ENCODE measurements at regions not wholly inside any gene's neighbourhood (a gene's known extent, or its start where the extent isn't known, plus 50 kb on each side); places are given as distances from the start of the nearest gene placed in this dataset.

DNA sequence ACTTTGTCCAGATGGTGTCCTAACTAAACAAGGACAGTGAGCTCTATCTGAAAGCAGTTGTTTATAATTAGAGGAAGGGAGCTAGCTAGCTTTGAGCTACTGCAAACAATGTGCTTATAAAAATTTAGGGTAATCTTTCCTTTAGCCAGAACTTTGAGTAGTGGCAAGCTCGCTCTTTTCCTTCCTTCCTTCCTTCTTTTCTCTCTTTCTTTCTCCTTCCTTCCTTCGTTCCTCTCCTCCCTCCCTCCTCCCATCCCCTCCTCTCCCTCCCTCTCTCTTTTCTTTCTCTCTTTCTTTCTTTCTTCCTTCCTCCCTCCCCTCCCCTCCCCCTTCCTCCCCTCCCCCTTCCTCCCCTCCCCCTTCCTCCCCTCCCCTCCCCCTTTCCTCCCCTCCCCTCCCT lies 520.1 kb downstream of the INHBA start:
- Histone ChIP-seq H3K9me3 (replicated peaks; ENCODE audit: control insufficient read depth, low read depth, low read length) (no peaks in the 10 kb centered on the region), H3K27ac (ENCODE audit: low read length) (no peak overlapping the region), H3K36me3 (ENCODE audit: control insufficient read depth, insufficient read depth, low read length) (no peaks in the 10 kb centered on the region), H3K4me3 (ENCODE audit: low read length) (no peak overlapping the region), H3K27me3 (ENCODE audit: control insufficient read depth, insufficient read depth, low read length) (no peaks in the 10 kb centered on the region), H3K4me1 (ENCODE audit: control insufficient read depth, insufficient read depth, low read length) (no peaks in the 10 kb centered on the region)
- no peak for DNase-seq
- WGBS (ENCODE audit: insufficient coverage) = 80% methylated on average over 1 of the region's 2 CpGs

GRCh38 chr7:41175435-41175834 lies 527.5 kb downstream of the INHBA start:
- no peak for DNase-seq
- WGBS (ENCODE audit: insufficient coverage) = 91% methylated on average over 8 of the region's 8 CpGs

GRCh38 chr7:41174521-41174920 lies 528.4 kb downstream of the INHBA start:
- H3K27me3 ChIP-seq (ENCODE audit: control insufficient read depth, insufficient read depth, low read length) = no peaks in the 10 kb centered on the region
- DNase-seq = no peak
- H3K4me3 ChIP-seq (ENCODE audit: low read length) = no peak overlapping the region
- no peaks in the 10 kb centered on the region for H3K9me3 ChIP-seq (replicated peaks; ENCODE audit: control insufficient read depth, low read depth, low read length)
- no peaks in the 10 kb centered on the region for H3K36me3 ChIP-seq (ENCODE audit: control insufficient read depth, insufficient read depth, low read length)
- no peak overlapping the region for H3K27ac ChIP-seq (ENCODE audit: low read length)
- no CpG with 5 or more reads among the region's 2 CpGs for WGBS (ENCODE audit: insufficient coverage)
- no peaks in the 10 kb centered on the region for H3K4me1 ChIP-seq (ENCODE audit: control insufficient read depth, insufficient read depth, low read length)

More at GRCh38 chr7:41175435-41175834, 527.5 kb downstream of the INHBA start:
- H3K4me3 ChIP-seq (ENCODE audit: low read length) = no peak overlapping the region
- no peaks in the 10 kb centered on the region for H3K4me1 ChIP-seq (ENCODE audit: control insufficient read depth, insufficient read depth, low read length)
- no peaks in the 10 kb centered on the region for H3K36me3 ChIP-seq (ENCODE audit: control insufficient read depth, insufficient read depth, low read length)
- no peaks in the 10 kb centered on the region for H3K27me3 ChIP-seq (ENCODE audit: control insufficient read depth, insufficient read depth, low read length)
- no peaks in the 10 kb centered on the region for H3K9me3 ChIP-seq (replicated peaks; ENCODE audit: control insufficient read depth, low read depth, low read length)
- H3K27ac ChIP-seq (ENCODE audit: low read length) = no peak overlapping the region

DNA sequence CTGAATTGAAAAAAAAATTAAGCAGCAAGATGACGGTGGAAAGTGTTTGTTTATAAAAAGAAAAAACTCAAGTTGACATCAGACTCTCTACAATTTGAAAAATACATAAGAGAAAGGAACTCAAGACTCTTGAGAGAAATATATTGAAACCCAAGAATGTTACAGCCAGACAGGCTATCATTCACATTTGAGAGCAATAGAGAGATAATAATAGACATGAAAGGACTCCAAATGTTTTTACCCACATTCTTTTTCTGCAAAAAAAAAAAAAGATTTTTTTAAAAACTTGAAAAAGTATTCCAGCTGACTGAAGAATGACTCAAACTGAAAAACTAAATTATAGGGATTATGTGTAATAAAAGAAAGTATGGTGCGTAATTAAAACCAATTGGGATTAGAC lies 532.4 kb downstream of the INHBA start:
- no peak overlapping the region for H3K4me3 ChIP-seq (ENCODE audit: low read length)
- H3K36me3 ChIP-seq (ENCODE audit: control insufficient read depth, insufficient read depth, low read length) = no peaks in the 10 kb centered on the region
- no peaks in the 10 kb centered on the region for H3K4me1 ChIP-seq (ENCODE audit: control insufficient read depth, insufficient read depth, low read length)
- H3K9me3 ChIP-seq (replicated peaks; ENCODE audit: control insufficient read depth, low read depth, low read length) = no peaks in the 10 kb centered on the region
- no peak overlapping the region for H3K27ac ChIP-seq (ENCODE audit: low read length)
- DNase-seq = no peak
- WGBS (ENCODE audit: insufficient coverage) = no CpG with 5 or more reads among the region's 2 CpGs
- no peaks in the 10 kb centered on the region for H3K27me3 ChIP-seq (ENCODE audit: control insufficient read depth, insufficient read depth, low read length)

- 87% methylated on average over 6 of the region's 6 CpGs for WGBS (ENCODE audit: insufficient coverage)
- no peaks in the 10 kb centered on the region for H3K36me3 ChIP-seq (ENCODE audit: control insufficient read depth, insufficient read depth, low read length)
- DNase-seq = no peak
- H3K4me3 ChIP-seq (ENCODE audit: low read length) = no peak overlapping the region
- H3K27ac ChIP-seq (ENCODE audit: low read length) = no peak overlapping the region
- no peaks in the 10 kb centered on the region for H3K9me3 ChIP-seq (replicated peaks; ENCODE audit: control insufficient read depth, low read depth, low read length)
- no peaks in the 10 kb centered on the region for H3K4me1 ChIP-seq (ENCODE audit: control insufficient read depth, insufficient read depth, low read length)
- H3K27me3 ChIP-seq (ENCODE audit: control insufficient read depth, insufficient read depth, low read length) = no peaks in the 10 kb centered on the region
Measured at GRCh38 chr7:41169317-41169716, 533.6 kb downstream of the INHBA start.

GRCh38 chr7:41167836-41168235 lies 535.1 kb downstream of the INHBA start:
- Histone ChIP-seq H3K4me1 (ENCODE audit: control insufficient read depth, insufficient read depth, low read length) (no peaks in the 10 kb centered on the region), H3K4me3 (ENCODE audit: low read length) (no peak overlapping the region), H3K36me3 (ENCODE audit: control insufficient read depth, insufficient read depth, low read length) (no peaks in the 10 kb centered on the region), H3K9me3 (replicated peaks; ENCODE audit: control insufficient read depth, low read depth, low read length) (no peaks in the 10 kb centered on the region), H3K27ac (ENCODE audit: low read length) (no peak overlapping the region), H3K27me3 (ENCODE audit: control insufficient read depth, insufficient read depth, low read length) (no peaks in the 10 kb centered on the region)
- no CpG with 5 or more reads among the region's 2 CpGs for WGBS (ENCODE audit: insufficient coverage)
- no peak for DNase-seq

- Histone ChIP-seq H3K9me3 (replicated peaks; ENCODE audit: control insufficient read depth, low read depth, low read length) (no peaks in the 10 kb centered on the region), H3K36me3 (ENCODE audit: control insufficient read depth, insufficient read depth, low read length) (no peaks in the 10 kb centered on the region), H3K27me3 (ENCODE audit: control insufficient read depth, insufficient read depth, low read length) (no peaks in the 10 kb centered on the region), H3K4me1 (ENCODE audit: control insufficient read depth, insufficient read depth, low read length) (no peaks in the 10 kb centered on the region), H3K4me3 (ENCODE audit: low read length) (no peak overlapping the region), H3K27ac (ENCODE audit: low read length) (no peak overlapping the region)
- DNase-seq = no peak
- no CpG with 5 or more reads among the region's 2 CpGs for WGBS (ENCODE audit: insufficient coverage)
Measured at GRCh38 chr7:41164440-41164839, 538.5 kb downstream of the INHBA start.

DNA sequence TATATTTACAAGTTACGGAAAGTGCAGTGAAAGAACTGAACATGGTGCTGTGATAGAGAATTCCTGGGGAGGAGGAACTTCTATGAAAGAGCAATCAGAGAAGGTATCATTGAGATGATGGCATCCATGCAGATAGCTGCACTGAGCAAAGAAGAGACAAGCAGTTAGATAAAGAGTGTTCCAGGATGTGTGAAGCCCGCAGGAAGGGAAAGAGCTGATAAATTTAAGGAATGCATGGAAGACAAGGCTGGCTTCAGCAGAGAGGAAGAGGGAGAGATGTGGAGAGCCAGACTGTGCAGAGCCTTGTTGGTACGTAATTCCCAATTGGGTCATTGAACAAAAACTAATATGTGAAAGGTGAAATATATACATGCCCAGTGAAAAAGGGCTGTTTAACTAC lies 538.9 kb downstream of the INHBA start:
- no peak overlapping the region for H3K27ac ChIP-seq (ENCODE audit: low read length)
- no peak for DNase-seq
- H3K27me3 ChIP-seq (ENCODE audit: control insufficient read depth, insufficient read depth, low read length) = no peaks in the 10 kb centered on the region
- no peaks in the 10 kb centered on the region for H3K4me1 ChIP-seq (ENCODE audit: control insufficient read depth, insufficient read depth, low read length)
- no peaks in the 10 kb centered on the region for H3K9me3 ChIP-seq (replicated peaks; ENCODE audit: control insufficient read depth, low read depth, low read length)
- no peaks in the 10 kb centered on the region for H3K36me3 ChIP-seq (ENCODE audit: control insufficient read depth, insufficient read depth, low read length)
- WGBS (ENCODE audit: insufficient coverage) = 64% methylated on average over 2 of the region's 3 CpGs
- no peak overlapping the region for H3K4me3 ChIP-seq (ENCODE audit: low read length)

DNA sequence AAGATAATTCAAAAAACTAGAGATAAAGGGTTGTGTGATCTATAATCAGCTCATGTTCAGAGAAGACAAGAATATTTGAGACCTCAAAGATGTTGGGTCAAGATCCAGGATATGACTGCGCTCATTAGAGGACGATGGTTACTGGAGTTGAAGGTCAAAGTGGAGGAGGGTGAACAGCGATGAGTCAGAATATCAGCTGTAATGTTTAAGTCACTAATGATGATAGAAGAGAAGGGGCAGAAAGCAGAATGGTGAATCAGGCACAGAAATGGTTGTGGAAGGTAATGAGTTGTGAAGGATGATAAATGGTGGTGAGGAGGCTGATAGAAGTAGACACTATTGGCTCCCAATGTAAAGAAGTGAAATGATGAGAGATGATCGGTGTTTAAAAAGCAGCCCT lies 540.3 kb downstream of the INHBA start:
- DNase-seq = no peak
- no peak overlapping the region for H3K4me3 ChIP-seq (ENCODE audit: low read length)
- H3K27ac ChIP-seq (ENCODE audit: low read length) = no peak overlapping the region
- H3K36me3 ChIP-seq (ENCODE audit: control insufficient read depth, insufficient read depth, low read length) = no peaks in the 10 kb centered on the region
- 96% methylated on average over 4 of the region's 4 CpGs for WGBS (ENCODE audit: insufficient coverage)
- H3K4me1 ChIP-seq (ENCODE audit: control insufficient read depth, insufficient read depth, low read length) = no peaks in the 10 kb centered on the region
- no peaks in the 10 kb centered on the region for H3K27me3 ChIP-seq (ENCODE audit: control insufficient read depth, insufficient read depth, low read length)
- H3K9me3 ChIP-seq (replicated peaks; ENCODE audit: control insufficient read depth, low read depth, low read length) = no peaks in the 10 kb centered on the region

- H3K9me3 ChIP-seq (replicated peaks; ENCODE audit: control insufficient read depth, low read depth, low read length) = no peaks in the 10 kb centered on the region
- no peaks in the 10 kb centered on the region for H3K4me1 ChIP-seq (ENCODE audit: control insufficient read depth, insufficient read depth, low read length)
- no peak overlapping the region for H3K27ac ChIP-seq (ENCODE audit: low read length)
- WGBS (ENCODE audit: insufficient coverage) = 80% methylated on average over 1 of the region's 4 CpGs
- no peak overlapping the region for H3K4me3 ChIP-seq (ENCODE audit: low read length)
- DNase-seq = no peak
- no peaks in the 10 kb centered on the region for H3K36me3 ChIP-seq (ENCODE audit: control insufficient read depth, insufficient read depth, low read length)
- H3K27me3 ChIP-seq (ENCODE audit: control insufficient read depth, insufficient read depth, low read length) = no peaks in the 10 kb centered on the region
Measured at GRCh38 chr7:41161041-41161587, 541.8 kb downstream of the INHBA start.

- H3K27ac ChIP-seq (ENCODE audit: low read length) = no peak overlapping the region
- H3K4me1 ChIP-seq (ENCODE audit: control insufficient read depth, insufficient read depth, low read length) = no peaks in the 10 kb centered on the region
- no CpG with 5 or more reads among the region's 2 CpGs for WGBS (ENCODE audit: insufficient coverage)
- H3K36me3 ChIP-seq (ENCODE audit: control insufficient read depth, insufficient read depth, low read length) = no peaks in the 10 kb centered on the region
- no peaks in the 10 kb centered on the region for H3K27me3 ChIP-seq (ENCODE audit: control insufficient read depth, insufficient read depth, low read length)
- no peaks in the 10 kb centered on the region for H3K9me3 ChIP-seq (replicated peaks; ENCODE audit: control insufficient read depth, low read depth, low read length)
- DNase-seq = no peak
- no peak overlapping the region for H3K4me3 ChIP-seq (ENCODE audit: low read length)
Measured at GRCh38 chr7:41156268-41156667, 546.6 kb downstream of the INHBA start.

Data from muscle of leg (tissue), 3 donors.